ENCODE measurements at regions not wholly inside any gene's neighbourhood (a gene's known extent, or its start where the extent isn't known, plus 50 kb on each side); places are given as distances from the start of the nearest gene placed in this dataset.

DNA sequence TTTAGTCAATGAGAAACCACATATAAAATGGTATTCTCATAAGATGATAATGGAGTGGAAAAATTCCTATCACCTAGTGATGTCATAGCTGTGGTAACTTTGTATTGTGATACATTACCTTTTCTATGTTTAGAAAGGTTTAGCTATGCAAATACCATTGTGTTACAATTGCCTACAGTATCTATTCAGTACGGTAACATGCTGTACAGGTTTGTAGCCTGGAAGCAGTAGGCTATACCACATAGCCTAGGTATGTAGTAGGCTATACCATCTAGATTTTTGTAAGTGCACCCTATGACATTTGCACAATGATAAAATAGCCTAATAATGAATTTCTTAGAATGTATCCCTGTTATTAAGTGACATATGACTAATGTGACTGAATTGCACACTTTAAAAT lies 50.5 kb upstream of the CCDC196 start:
- H3K4me3 Mint-ChIP-seq: no peak overlapping the region
- DNase-seq (ENCODE audit: low spot score): no peak
- H3K9me3 Mint-ChIP-seq: peaks cover 18% of the 10 kb centered on the region
- H3K27me3 Mint-ChIP-seq (ENCODE audit: low read depth): no peaks in the 10 kb centered on the region
- H3K27ac Mint-ChIP-seq: no peak overlapping the region
- no peaks in the 10 kb centered on the region for H3K4me1 Mint-ChIP-seq (ENCODE audit: low read depth)
- H3K36me3 Mint-ChIP-seq (ENCODE audit: low read depth): no peaks in the 10 kb centered on the region
